Suppressor macrophage treated with lipopolysaccharide for 1 hour (primary cell): ENCODE measurements at regions not wholly inside any gene's neighbourhood (a gene's known extent, or its start where the extent isn't known, plus 50 kb on each side); places are given as distances from the start of the nearest gene placed in this dataset.

Experiments
- DNase-seq, 3 donors: peaks; one replicate each; pipeline ENCODE4 v3.0.0-alpha.2; 2020 to 2022

GRCh38 chr14:98758440-98758839 is 513.6 kb downstream of the BCL11B start:
- DNase-seq = no peak

GRCh38 chr14:98761993-98762392 is 510.0 kb downstream of the BCL11B start:
- DNase-seq = no peak

- no peak for DNase-seq
Observed at GRCh38 chr14:98766818-98767217, 505.2 kb downstream of the BCL11B start.

DNA sequence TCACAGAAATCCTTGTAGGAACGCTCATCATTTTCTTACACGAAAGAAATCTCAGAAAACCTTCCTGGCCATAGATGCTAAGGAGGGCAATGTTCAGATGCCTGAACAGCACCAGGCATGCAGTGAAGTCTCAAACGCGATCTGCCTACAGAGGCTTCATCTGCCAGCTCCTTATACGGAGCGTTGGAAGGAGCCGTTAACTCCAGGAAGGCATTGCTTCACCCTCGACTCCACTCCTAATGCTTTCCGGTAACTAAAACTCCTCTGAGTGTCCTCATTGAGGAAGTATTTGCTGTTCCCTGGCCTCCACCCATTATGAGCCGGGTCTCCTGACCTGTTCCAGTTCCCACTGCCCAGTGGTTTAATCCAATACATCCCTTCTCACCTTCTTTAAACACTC is 502.7 kb downstream of the BCL11B start:
- DNase-seq = no peak

GRCh38 chr14:98770151-98770550 is 501.8 kb downstream of the BCL11B start:
- no peak for DNase-seq

DNA sequence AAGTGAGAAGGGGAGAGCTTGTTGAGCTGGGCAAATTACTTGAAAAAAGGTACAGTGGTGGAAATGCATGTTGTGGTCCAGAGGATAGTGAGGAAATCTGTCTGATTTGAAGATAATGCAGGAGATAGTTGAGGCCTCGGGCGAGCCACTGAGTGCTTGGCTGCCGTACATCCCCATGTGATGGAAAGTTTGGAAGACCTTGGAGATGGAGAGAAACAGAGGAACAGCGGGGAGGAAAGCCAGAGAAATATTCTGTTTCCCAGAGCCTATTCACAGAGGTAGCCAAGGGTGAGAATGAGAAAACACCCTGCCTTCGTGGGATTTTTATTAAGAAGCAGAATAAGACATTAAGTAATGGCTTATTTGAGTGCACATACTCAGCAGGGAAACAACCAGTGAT is 498.2 kb downstream of the BCL11B start:
- no peak for DNase-seq

- no peak for DNase-seq
Observed at GRCh38 chr14:98775892-98776291, 496.1 kb downstream of the BCL11B start.

GRCh38 chr14:98782062-98782461 is 489.9 kb downstream of the BCL11B start:
- no peak for DNase-seq

- no peak for DNase-seq
Observed at GRCh38 chr14:98785578-98785977, 486.4 kb downstream of the BCL11B start.

DNA sequence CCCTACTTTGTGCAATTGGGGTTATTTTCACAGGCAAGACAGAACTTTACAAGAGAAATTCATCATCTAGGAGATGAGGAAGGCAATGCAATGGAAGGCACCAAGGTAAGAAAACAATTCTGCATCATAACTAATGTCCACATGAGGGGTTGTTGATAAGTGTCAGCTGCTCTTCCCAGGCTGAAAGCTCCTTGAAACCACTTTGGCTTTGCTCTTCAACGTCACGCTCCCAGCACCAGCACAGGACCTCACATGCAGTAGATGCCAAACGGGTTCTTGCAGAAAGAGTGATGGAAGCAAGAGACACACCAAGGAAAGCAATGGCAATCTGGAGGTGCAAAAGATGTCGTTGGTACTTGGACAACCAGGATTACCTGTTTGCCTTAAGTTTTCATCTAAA is 485.5 kb downstream of the BCL11B start:
- no peak for DNase-seq

GRCh38 chr14:98791661-98792060 is 480.3 kb downstream of the BCL11B start:
- no peak for DNase-seq

GRCh38 chr14:98792171-98792570 is 479.8 kb downstream of the BCL11B start:
- no peak for DNase-seq

GRCh38 chr14:98798099-98798498 is 473.9 kb downstream of the BCL11B start:
- DNase-seq = no peak

- no peak for DNase-seq
Observed at GRCh38 chr14:98799891-98800290, 472.1 kb downstream of the BCL11B start.

- DNase-seq = no peak
Observed at GRCh38 chr14:98802044-98802443, 470.0 kb downstream of the BCL11B start.

DNA sequence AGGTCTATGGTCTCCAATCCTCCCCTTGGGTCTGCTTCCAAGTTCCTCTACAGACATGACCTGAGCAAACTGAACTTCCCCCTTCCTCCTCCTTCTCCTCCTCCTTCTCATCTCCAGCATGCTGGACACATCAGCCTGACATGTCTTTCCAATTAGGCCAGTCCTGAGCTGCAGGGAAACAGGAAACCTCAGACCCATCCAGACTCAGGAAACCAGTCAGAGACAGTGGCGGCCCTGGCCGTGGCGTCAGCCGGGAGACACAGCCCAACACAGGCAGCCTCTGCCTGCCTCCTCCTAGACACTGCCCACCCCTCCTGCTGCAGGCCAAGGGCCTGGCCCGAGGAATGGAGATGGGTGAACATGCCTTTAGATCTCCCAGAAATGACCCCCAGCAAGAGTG is 468.8 kb downstream of the BCL11B start:
- no peak for DNase-seq

GRCh38 chr14:98808494-98809407 is 463.2 kb downstream of the BCL11B start:
- no peak for DNase-seq

- no peak for DNase-seq
Observed at GRCh38 chr14:98816195-98816594, 455.8 kb downstream of the BCL11B start.

- no peak for DNase-seq
Observed at GRCh38 chr14:98816720-98817119, 455.3 kb downstream of the BCL11B start.

DNA sequence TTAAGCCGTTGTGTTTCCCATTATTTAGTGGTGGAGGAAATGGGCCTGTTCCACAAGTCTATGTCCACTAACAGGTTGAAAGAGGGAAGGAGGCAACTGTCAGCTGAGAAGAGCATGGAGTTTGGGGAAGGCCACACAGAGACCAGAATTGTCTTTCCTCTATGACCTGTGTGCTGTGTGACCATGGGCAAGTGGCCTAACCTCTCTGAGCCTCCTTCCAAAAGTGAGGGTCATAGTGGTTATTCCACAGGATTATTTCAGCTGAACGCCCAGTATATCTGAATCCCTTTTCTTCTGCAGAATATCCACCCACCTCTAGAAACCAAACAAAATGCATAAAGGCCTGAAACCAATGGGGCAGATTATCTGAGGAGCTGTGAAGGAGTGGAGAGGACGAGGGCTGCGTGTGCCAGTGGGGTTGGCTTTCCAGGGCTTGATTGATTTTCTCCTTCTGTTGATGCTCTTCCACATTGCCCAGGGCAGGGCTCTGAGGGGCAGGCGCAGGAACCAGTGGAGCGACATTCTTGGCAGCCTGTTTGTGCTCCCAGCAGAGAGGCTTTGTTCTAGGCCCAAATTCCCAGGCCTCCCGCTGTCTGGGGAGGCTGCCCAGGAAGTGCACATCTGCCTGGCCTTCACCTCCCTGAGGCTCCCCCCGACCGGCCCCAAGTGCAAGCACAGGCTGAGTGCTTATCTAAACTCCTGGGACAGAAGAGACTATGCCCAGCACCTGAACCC is 452.7 kb downstream of the BCL11B start:
- no peak for DNase-seq

- DNase-seq = no peak
Observed at GRCh38 chr14:98819867-98820206, 452.2 kb downstream of the BCL11B start.

GRCh38 chr14:98822917-98823316 is 449.1 kb downstream of the BCL11B start:
- no peak for DNase-seq

GRCh38 chr14:98826618-98827017 is 445.4 kb downstream of the BCL11B start:
- no peak for DNase-seq

DNA sequence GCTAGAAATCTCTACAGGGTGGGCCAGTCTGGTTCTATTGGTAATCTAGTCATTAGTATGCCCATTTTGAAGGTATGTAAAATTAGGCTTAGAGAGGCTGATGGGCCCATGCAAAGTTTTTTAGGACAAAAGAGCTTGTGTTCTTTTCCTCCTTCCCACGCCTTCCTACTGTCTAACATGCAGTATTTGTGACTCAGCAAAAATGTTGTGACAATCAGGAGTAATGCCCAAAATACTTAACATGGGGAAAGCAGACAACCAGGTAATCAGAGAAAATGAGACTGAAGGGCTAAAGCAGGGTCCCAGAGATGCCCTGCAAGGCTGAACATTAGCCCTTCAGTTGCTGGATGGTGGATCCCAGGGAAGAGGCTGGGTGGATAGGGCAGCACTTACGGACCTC is 437.9 kb downstream of the BCL11B start:
- no peak for DNase-seq
